A549 (cell line): ENCODE measurements at regions not wholly inside any gene's neighbourhood (a gene's known extent, or its start where the extent isn't known, plus 50 kb on each side); places are given as distances from the start of the nearest gene placed in this dataset.
A peak's percentile ranks its signal among the peaks of the same experiment; 100 is the strongest.
"Not testable (repeated sequence)": the region's sequence is repeated elsewhere in the genome, so short reads cannot be mapped to it uniquely, and the experiment has no call there.

Experiments
- ATAC-seq, 2 experiments: fragments of 200-7000 bp in 1 of 2; fragments of >200 bp in 1 of 2; cut with Nextera tagmentation in 1 of 2; cut with Tn5 transposase in 1 of 2; 3 replicates each; pipeline versions ENCODE4 v1.8.0 to v1.9.1; 2018 to 2020; ENCODE audit warnings: mild to moderate bottlenecking in 1 of 2, moderate library complexity in 1 of 2
- CTCF ChIA-PET: fragments of 300-600 bp; sonication (Branson Sonifier 250); formaldehyde crosslinking; extraction: SDS; loops from one replicate; lab custom pipeline; 2021; ENCODE audit warnings: antibody characterized with exemption, inconsistent platforms; lab: Yijun Ruan, JAX
- POLR2A ChIA-PET: fragments of 350-600 bp; formaldehyde crosslinking; extraction: SDS; loops from one replicate; lab custom pipeline; 2021; ENCODE audit warnings: antibody characterized with exemption, inconsistent platforms; lab: Yijun Ruan, JAX
- DNase-seq, 2 experiments: peaks; one replicate each; pipeline versions ENCODE4 v3.0.0 to v3.0.0-alpha.2; 2011 to 2016; ENCODE audit warnings: low read depth in 1 of 2, low spot score in 1 of 2
- FAIRE-seq: peaks from 2 replicates; lab custom pipeline; 2011; peaks lifted over from hg19 to GRCh38; lab: Jason Lieb, UNC
- H3K27ac ChIP-seq, 2 experiments: fragments of >200 bp; sonication (Bioruptor Twin); formaldehyde crosslinking; 3 replicates each; pipeline ENCODE4 v1.5.1; 2016 to 2017
- H3K4me1 ChIP-seq: fragments of >200 bp; sonication (Bioruptor Twin); formaldehyde crosslinking; 3 replicates; pipeline ENCODE4 v1.6.1; 2016
- H3K4me2 ChIP-seq: fragments of >200 bp; sonication (Bioruptor Twin); formaldehyde crosslinking; 3 replicates; pipeline ENCODE4 v1.6.1; 2016
- H3K4me3 ChIP-seq: fragments of >200 bp; sonication (Bioruptor Twin); formaldehyde crosslinking; 3 replicates; pipeline ENCODE4 v1.5.1; 2016
- H3K9me3 ChIP-seq: fragments of >200 bp; sonication (Bioruptor Twin); formaldehyde crosslinking; 3 replicates; pipeline ENCODE4 v1.6.1; 2016
- ATOH8 ChIP-seq: fragments of 250-450 bp; sonication (Bioruptor Pico); IDR thresholded peaks from 2 replicates; pipeline ENCODE4 v1.5.0; 2020; ENCODE audit warnings: low read depth, mild to moderate bottlenecking, moderate library complexity
- CBX2 ChIP-seq: fragments of 200-600 bp; sonication (generic); IDR thresholded peaks from 2 replicates; pipeline ENCODE4 v1.6.1; 2016; ENCODE audit warnings: low read depth, mild to moderate bottlenecking, borderline replicate concordance
- EP300 ChIP-seq, 2 experiments: fragments of >200 bp; sonication (Bioruptor Twin); formaldehyde crosslinking; IDR thresholded peaks; 2 replicates in 1 of 2; 3 replicates in 1 of 2; pipeline ENCODE4 v1.6.1; 2016 to 2017
- FOSB ChIP-seq: fragments of 250-450 bp; sonication (Bioruptor Pico); IDR thresholded peaks from 2 replicates; pipeline ENCODE4 v1.5.0; 2020; ENCODE audit warnings: mild to moderate bottlenecking, moderate library complexity
- GATA3 ChIP-seq: IDR thresholded peaks from 2 replicates; pipeline ENCODE4 v1.6.1; 2012; ENCODE audit warnings: borderline replicate concordance
- HES2 ChIP-seq: fragments of >200 bp; sonication (Bioruptor Twin); formaldehyde crosslinking; IDR thresholded peaks from 2 replicates; pipeline ENCODE4 v1.6.1; 2016
- HEYL ChIP-seq: fragments of 250-450 bp; sonication (Bioruptor Pico); IDR thresholded peaks from 2 replicates; pipeline ENCODE4 v1.8.0; 2021; ENCODE audit warnings: mild to moderate bottlenecking, moderate library complexity
- HOXA7 ChIP-seq: fragments of 250-450 bp; sonication (Bioruptor Pico); IDR thresholded peaks from 2 replicates; pipeline ENCODE4 v1.5.0; 2020; ENCODE audit warnings: mild to moderate bottlenecking, moderate library complexity
- HOXB5 ChIP-seq: fragments of 250-450 bp; sonication (Bioruptor Pico); IDR thresholded peaks from 2 replicates; pipeline ENCODE4 v1.5.0; 2020; ENCODE audit warnings: mild to moderate bottlenecking, moderate library complexity
- NPAS2 ChIP-seq: fragments of 250-450 bp; sonication (Bioruptor Pico); IDR thresholded peaks from 2 replicates; pipeline ENCODE4 v1.8.0; 2022; ENCODE audit warnings: mild to moderate bottlenecking, moderate library complexity, borderline replicate concordance
- NR3C1 ChIP-seq: fragments of >200 bp; sonication (Bioruptor Twin); formaldehyde crosslinking; IDR thresholded peaks from 3 replicates; pipeline ENCODE4 v1.6.1; 2017
- PHF8 ChIP-seq: fragments of 200-600 bp; sonication (generic); IDR thresholded peaks from 2 replicates; pipeline ENCODE4 v1.6.1; 2016; ENCODE audit warnings: low read depth, mild to moderate bottlenecking, antibody characterized with exemption, moderate library complexity, borderline replicate concordance
- RAD21 ChIP-seq, 2 experiments: fragments of >200 bp in 1 of 2; sonication (Bioruptor Twin) in 1 of 2; formaldehyde crosslinking in 1 of 2; IDR thresholded peaks in 1 of 2; conservative IDR thresholded peaks in 1 of 2; 2 replicates in 1 of 2; 3 replicates in 1 of 2; pipeline ENCODE4 v1.6.1; 2012 to 2018; ENCODE audit warnings: inconsistent platforms in 1 of 2
- SREBF2 ChIP-seq: fragments of 450-650 bp; IDR thresholded peaks from 2 replicates; pipeline ENCODE4 v1.6.1; 2014; ENCODE audit warnings: mild to moderate bottlenecking, moderate library complexity
- TP53 ChIP-seq: fragments of 250-450 bp; sonication (Bioruptor Pico); IDR thresholded peaks from 2 replicates; pipeline ENCODE4 v1.5.0; 2021; ENCODE audit warnings: mild to moderate bottlenecking, moderate library complexity
- USF2 ChIP-seq: fragments of 450-650 bp; IDR thresholded peaks from 2 replicates; pipeline ENCODE4 v1.6.1; 2014; ENCODE audit warnings: antibody characterized with exemption
- WGBS: methylation state at CpG from one replicate; pipeline ENCODE4 v1.1.6; 2017; ENCODE audit errors: missing lambda C conversion rate; 5-methylcytosine and 5-hydroxymethylcytosine counted together

DNA sequence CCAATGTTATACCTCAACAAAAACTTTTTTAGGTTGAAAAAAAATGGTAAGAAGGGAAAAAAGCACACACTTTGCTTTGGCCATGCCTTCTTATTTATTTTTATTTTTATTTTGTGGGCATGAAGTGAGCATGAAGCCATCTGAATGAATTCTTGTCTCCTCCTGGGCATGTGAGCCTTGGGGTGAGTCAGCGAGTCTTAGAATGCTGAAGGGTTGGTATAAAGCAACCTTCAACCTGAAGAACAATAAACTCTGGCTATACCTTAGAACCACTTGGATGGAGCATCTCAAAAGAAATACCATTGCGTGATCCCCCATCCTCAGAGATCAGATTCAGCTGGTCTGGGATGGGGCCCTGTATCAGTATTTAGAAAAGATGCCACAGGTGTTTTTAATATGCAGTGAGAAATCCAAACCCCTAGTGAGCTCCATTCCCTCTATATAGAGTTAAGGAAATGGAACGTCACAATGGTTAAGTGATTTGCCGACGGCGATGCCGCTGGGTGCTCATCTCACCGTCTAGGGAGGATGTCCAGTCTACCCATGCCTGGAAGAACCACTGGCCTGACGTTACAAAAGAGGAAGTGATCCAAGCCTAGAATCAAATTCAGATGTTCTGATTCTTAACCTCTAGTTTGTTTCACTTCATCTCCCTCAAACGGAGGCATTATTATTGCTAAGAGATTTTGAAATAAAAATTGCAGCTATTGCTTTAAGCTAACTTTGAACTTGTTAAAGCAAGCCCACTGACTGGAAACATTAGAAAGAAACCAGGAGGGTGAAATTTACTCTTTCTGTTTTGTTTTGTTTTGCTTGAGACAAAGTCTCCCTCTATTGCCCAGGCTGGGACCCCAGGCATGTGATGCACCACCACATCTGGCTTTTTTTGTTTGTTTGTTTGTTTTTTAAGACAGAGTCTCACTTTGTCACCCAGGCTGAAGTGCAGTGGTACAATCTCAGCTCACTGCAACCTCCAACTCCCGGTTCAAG is 67.1 kb downstream of the EDN1 start (continued):
- TF ChIP-seq USF2 (no peak), HOXA7 (no peak), GATA3 (no peak)

GRCh38 chr6:12359036-12359435 is 68.9 kb downstream of the EDN1 start:
- ChIA-PET POLR2A (interaction anchor here (0.6 kb wide), 1 partner anchor 68 kb away, joined by 4 read pairs; no protein-coding TSS in a partner anchor), CTCF (interaction anchor here (1.1 to 1.4 kb wide), 4 partner anchors 28 to 244 kb away, joined by 3 to 6 read pairs (median 3); no protein-coding TSS in a partner anchor)
- DNase-seq (no peak), FAIRE-seq (no peak), ATAC-seq (no peak)
- WGBS, result 85% methylated on average over 3 of the region's 3 CpGs
- no peak overlapping the region for H3K4me3 ChIP-seq
- peak overlapping the region; percentile 89 to 92; a peak in 5 of 6 replicates for H3K27ac ChIP-seq
- no peak for TF ChIP-seq HOXB5 (CRISPR knock-in tag)
- no peak for TF ChIP-seq PHF8
- TF ChIP-seq CBX2, result no peak
- no peak for TF ChIP-seq SREBF2
- no peak for TF ChIP-seq USF2
- TF ChIP-seq RAD21 (conservative IDR thresholded peaks at IDR 0.05 in 1 of 2, IDR thresholded peaks at IDR 0.05 in 1 of 2), result no peak
- no peak for TF ChIP-seq TP53 (CRISPR knock-in tag)
- TF ChIP-seq FOSB (CRISPR knock-in tag), result no peak
- no peaks in the 10 kb centered on the region for H3K9me3 ChIP-seq
- H3K4me1 ChIP-seq, result peaks cover 48% of the 10 kb centered on the region
- H3K4me2 ChIP-seq, result no peak overlapping the region

DNA sequence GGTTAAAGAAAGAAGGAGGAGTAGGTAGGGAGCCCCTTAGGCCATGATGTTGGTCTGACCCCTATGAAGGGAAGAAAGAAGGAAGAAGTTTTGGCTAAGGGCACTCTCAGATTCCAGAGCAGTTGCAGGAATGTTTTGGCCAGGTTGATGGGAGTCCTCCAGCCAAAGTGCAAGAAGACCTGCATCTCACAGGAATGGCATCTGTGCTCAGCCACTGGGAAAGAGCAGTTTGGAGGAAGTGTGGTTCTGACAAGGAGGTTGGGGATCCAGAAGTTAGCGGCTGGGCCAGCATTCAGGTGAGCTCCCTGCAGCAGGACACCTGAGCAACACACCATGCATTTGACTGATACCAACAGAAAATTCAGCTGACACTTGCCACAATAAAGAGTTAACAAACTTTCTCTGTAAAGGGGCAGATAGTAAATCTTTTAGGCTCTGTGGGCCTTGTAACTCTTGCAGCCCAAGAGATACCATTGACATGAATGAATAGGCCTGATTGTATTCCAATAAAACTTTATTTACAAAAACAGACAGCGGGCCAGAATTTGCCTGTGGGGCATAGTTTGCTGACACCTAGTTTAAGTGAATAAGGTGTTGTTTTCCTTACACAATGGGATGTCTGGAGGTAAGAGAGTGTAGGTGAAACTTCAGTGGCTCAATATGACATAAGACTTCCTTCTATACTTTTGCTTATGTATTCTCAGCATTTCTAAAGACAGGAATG is 71.0 kb downstream of the EDN1 start:
- ChIA-PET POLR2A (no interaction called here), CTCF (interaction anchor here (1.4 kb wide), 1 partner anchor 244 kb away, joined by 4 read pairs; no protein-coding TSS in a partner anchor)
- no peak for ATAC-seq
- no peak overlapping the region for H3K4me3 ChIP-seq
- peak overlapping the region; percentile 89 to 92 for H3K27ac ChIP-seq
- no peaks in the 10 kb centered on the region for H3K9me3 ChIP-seq
- no peak overlapping the region for H3K4me2 ChIP-seq
- no peak for FAIRE-seq
- no peak for DNase-seq
- WGBS, result 82% methylated on average over 2 of the region's 2 CpGs
- H3K4me1 ChIP-seq, result peaks cover 51% of the 10 kb centered on the region
- TF ChIP-seq USF2 (no peak), NR3C1 (no peak), HOXB5 (CRISPR knock-in tag) (no peak), HEYL (no peak), ATOH8 (no peak), RAD21 (conservative IDR thresholded peaks at IDR 0.05 in 1 of 2, IDR thresholded peaks at IDR 0.05 in 1 of 2) (no peak), EP300 (IDR thresholded peaks at IDR 0.05) (no peak), HES2 (no peak), NPAS2 (CRISPR knock-in tag) (no peak)
- TF ChIP-seq, all 56 proteins: peak for 0

DNA sequence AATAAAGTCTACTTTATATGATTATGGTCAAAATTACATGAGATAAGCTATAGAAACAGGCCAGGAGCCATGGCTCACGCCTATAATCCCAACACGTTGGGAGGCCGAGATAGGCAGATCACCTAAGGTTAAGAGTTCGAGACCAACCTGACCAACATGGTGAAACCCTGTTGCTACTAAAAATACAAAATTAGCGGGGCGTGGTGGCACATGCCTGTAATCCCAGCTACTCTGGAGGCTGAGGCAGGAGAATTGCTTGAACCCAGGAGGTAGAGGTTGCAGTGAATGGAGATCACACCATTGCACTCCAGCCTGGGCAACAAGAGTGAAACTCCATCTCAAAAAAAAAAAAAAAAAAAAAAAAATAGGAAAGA is 73.1 kb downstream of the EDN1 start:
- peaks cover 52% of the 10 kb centered on the region for H3K4me1 ChIP-seq
- H3K4me3 ChIP-seq, ATAC-seq, FAIRE-seq, H3K9me3 ChIP-seq, DNase-seq: not testable (repeated sequence)
- ChIA-PET POLR2A (interaction anchor here (1.0 to 1.3 kb wide), 5 partner anchors 15 to 120 kb away, joined by 3 to 4 read pairs (median 3); no protein-coding TSS in a partner anchor), CTCF (interaction anchor here (1.3 to 2.7 kb wide), 3 partner anchors 54 to 240 kb away, joined by 3 to 9 read pairs (median 7); partner anchors contain the start of gene EDN1)
- 74% methylated on average over 6 of the region's 6 CpGs for WGBS
- peak overlapping the region; percentile 82 for H3K4me2 ChIP-seq
- H3K27ac ChIP-seq, result peak overlapping the region; percentile 89 to 92
